Nephron progenitor cell (in vitro differentiated cells): ENCODE measurements at regions not wholly inside any gene's neighbourhood (a gene's known extent, or its start where the extent isn't known, plus 50 kb on each side); places are given as distances from the start of the nearest gene placed in this dataset.

ENCODE experiments used
- DNase-seq: peaks from one replicate; pipeline ENCODE4 v3.0.0; 2021
- H3K27ac Mint-ChIP-seq: 2 replicates; pipeline ENCODE4 v1.8.0; 2021; ENCODE audit warnings: mild to moderate bottlenecking, moderate library complexity, mixed read lengths
- H3K27me3 Mint-ChIP-seq: 2 replicates; pipeline ENCODE4 v1.8.0; 2021; ENCODE audit warnings: mild to moderate bottlenecking, low read depth, mixed read lengths; ENCODE audit not compliant: poor library complexity
- H3K36me3 Mint-ChIP-seq: 2 replicates; pipeline ENCODE4 v1.8.0; 2021; ENCODE audit warnings: low read depth, mixed read lengths
- H3K4me1 Mint-ChIP-seq: 2 replicates; pipeline ENCODE4 v1.8.0; 2021; ENCODE audit warnings: mixed read lengths
- H3K4me3 Mint-ChIP-seq: 2 replicates; pipeline ENCODE4 v1.8.0; 2021; ENCODE audit warnings: mild to moderate bottlenecking, moderate library complexity, mixed read lengths
- H3K9me3 Mint-ChIP-seq: 2 replicates; pipeline ENCODE4 v1.8.0; 2021; ENCODE audit warnings: mild to moderate bottlenecking, moderate library complexity, mixed read lengths
- TF ChIP-seq, protein P1 (sequence below): fragments of 200-600 bp; sonication (generic); IDR thresholded peaks from 2 replicates; pipeline ENCODE4 v1.5.0; 2021; ENCODE audit warnings: antibody characterized with exemption

DNA sequence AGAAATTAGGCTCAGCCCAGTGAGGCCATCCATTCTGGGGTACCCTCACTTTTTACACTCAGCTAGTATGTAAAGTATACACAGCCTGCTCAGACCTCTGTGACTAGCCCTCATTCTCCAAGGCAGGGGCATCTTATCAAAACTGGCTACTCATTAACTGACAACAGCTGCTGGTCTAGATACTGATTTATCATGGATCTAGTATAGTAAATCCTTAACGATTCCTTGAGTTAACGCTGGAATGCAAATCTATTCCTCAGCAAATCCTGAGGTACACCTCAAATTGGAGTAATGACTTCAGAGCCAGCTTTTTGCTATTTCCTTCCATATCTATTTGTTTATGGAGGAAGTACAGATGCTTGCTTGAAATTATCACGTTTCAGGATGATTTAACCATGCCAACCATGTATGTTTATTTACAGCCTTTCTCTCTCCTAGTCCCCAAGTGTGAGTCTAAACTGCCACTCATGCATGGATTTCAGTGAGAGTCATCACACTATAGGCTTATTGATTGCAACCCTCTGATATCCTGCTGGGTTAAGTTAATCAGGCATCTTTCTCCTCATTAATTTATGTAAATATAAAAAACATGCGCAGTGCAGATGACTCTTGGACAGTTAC, 70.2 kb upstream of the DOK6 start:
- Mint-ChIP-seq H3K36me3 (no peaks in the 10 kb centered on the region), H3K4me1 (no peaks in the 10 kb centered on the region), H3K4me3 (no peak overlapping the region), H3K27me3 (peaks cover 3% of the 10 kb centered on the region), H3K9me3 (no peaks in the 10 kb centered on the region), H3K27ac (no peak overlapping the region)
- no peak for DNase-seq
- TF ChIP-seq, protein P1, sequence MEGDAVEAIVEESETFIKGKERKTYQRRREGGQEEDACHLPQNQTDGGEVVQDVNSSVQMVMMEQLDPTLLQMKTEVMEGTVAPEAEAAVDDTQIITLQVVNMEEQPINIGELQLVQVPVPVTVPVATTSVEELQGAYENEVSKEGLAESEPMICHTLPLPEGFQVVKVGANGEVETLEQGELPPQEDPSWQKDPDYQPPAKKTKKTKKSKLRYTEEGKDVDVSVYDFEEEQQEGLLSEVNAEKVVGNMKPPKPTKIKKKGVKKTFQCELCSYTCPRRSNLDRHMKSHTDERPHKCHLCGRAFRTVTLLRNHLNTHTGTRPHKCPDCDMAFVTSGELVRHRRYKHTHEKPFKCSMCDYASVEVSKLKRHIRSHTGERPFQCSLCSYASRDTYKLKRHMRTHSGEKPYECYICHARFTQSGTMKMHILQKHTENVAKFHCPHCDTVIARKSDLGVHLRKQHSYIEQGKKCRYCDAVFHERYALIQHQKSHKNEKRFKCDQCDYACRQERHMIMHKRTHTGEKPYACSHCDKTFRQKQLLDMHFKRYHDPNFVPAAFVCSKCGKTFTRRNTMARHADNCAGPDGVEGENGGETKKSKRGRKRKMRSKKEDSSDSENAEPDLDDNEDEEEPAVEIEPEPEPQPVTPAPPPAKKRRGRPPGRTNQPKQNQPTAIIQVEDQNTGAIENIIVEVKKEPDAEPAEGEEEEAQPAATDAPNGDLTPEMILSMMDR: no peak

- no peak for DNase-seq
- H3K4me1 Mint-ChIP-seq: no peaks in the 10 kb centered on the region
- no peaks in the 10 kb centered on the region for H3K36me3 Mint-ChIP-seq
- H3K4me3 Mint-ChIP-seq: no peak overlapping the region
- H3K9me3 Mint-ChIP-seq: no peaks in the 10 kb centered on the region
- peaks cover 3% of the 10 kb centered on the region for H3K27me3 Mint-ChIP-seq
- TF ChIP-seq, protein P1: no peak
- H3K27ac Mint-ChIP-seq: no peak overlapping the region
Measured at GRCh38 chr18:69349912-69350597, 50.6 kb upstream of the DOK6 start.
